ENCODE measurements at regions not wholly inside any gene's neighbourhood (a gene's known extent, or its start where the extent isn't known, plus 50 kb on each side); places are given as distances from the start of the nearest gene placed in this dataset.

- no peaks in the 10 kb centered on the region for H3K9me3 ChIP-seq (ENCODE audit: control insufficient read depth in 4 of 4, insufficient read depth in 3 of 4, low read length in 3 of 4)
- DNase-seq (no peak), ATAC-seq (ENCODE audit: insufficient read depth, low FRiP score) (no peak)
- no peak overlapping the region for H3K9ac ChIP-seq (ENCODE audit: insufficient read depth in 1 of 2, low read length in 2 of 2)
- no peak for TF ChIP-seq CTCF (IDR thresholded peaks at IDR 0.05; ENCODE audit: control extremely low read depth, extremely low read depth)
- no peak overlapping the region for H3K27ac ChIP-seq (ENCODE audit: low read depth in 1 of 2, low read length in 1 of 2)
- H3K4me3 ChIP-seq: no peak overlapping the region
- WGBS, 2 donors: 88 to 100% methylated on average over 2 of the region's 2 CpGs
- H3K36me3 ChIP-seq (ENCODE audit: control insufficient read depth in 4 of 4, insufficient read depth in 4 of 4, low read length in 4 of 4): no peaks in the 10 kb centered on the region
- peaks cover 0 to 4% (median 0%) of the 10 kb centered on the region in 5 donors for H3K4me1 ChIP-seq (ENCODE audit: control insufficient read depth in 5 of 5, insufficient read depth in 5 of 5, low read length in 5 of 5)
- H3K27me3 ChIP-seq (ENCODE audit: control insufficient read depth in 3 of 3, insufficient read depth in 3 of 3, low read length in 2 of 3): no peaks in the 10 kb centered on the region
These were observed 206.6 kb downstream of the SHQ1 start for GRCh38 chr3:72641684-72642083.

- ATAC-seq (ENCODE audit: insufficient read depth, low FRiP score) (no peak), DNase-seq (no peak)
- Histone ChIP-seq H3K27ac (ENCODE audit: low read depth in 1 of 2, low read length in 1 of 2) (no peak overlapping the region), H3K27me3 (ENCODE audit: control insufficient read depth in 3 of 3, insufficient read depth in 3 of 3, low read length in 2 of 3) (no peaks in the 10 kb centered on the region), H3K9me3 (ENCODE audit: control insufficient read depth in 4 of 4, insufficient read depth in 3 of 4, low read length in 3 of 4) (no peaks in the 10 kb centered on the region), H3K4me1 (ENCODE audit: control insufficient read depth in 5 of 5, insufficient read depth in 5 of 5, low read length in 5 of 5) (peaks cover 0 to 4% (median 0%) of the 10 kb centered on the region in 5 donors), H3K4me3 (no peak overlapping the region), H3K9ac (ENCODE audit: insufficient read depth in 1 of 2, low read length in 2 of 2) (no peak overlapping the region), H3K36me3 (ENCODE audit: control insufficient read depth in 4 of 4, insufficient read depth in 4 of 4, low read length in 4 of 4) (no peaks in the 10 kb centered on the region)
- WGBS, 2 donors: 93 to 97% methylated on average over 4 of the region's 4 CpGs
- no peak for TF ChIP-seq CTCF (IDR thresholded peaks at IDR 0.05; ENCODE audit: control extremely low read depth, extremely low read depth)
These were observed 207.2 kb downstream of the SHQ1 start for GRCh38 chr3:72641072-72641471.

- no peak for TF ChIP-seq CTCF (IDR thresholded peaks at IDR 0.05; ENCODE audit: control extremely low read depth, extremely low read depth)
- Histone ChIP-seq H3K27ac (ENCODE audit: low read depth in 1 of 2, low read length in 1 of 2) (no peak overlapping the region), H3K9ac (ENCODE audit: insufficient read depth in 1 of 2, low read length in 2 of 2) (no peak overlapping the region), H3K4me3 (no peak overlapping the region), H3K27me3 (ENCODE audit: control insufficient read depth in 3 of 3, insufficient read depth in 3 of 3, low read length in 2 of 3) (no peaks in the 10 kb centered on the region), H3K9me3 (ENCODE audit: control insufficient read depth in 4 of 4, insufficient read depth in 3 of 4, low read length in 3 of 4) (no peaks in the 10 kb centered on the region), H3K36me3 (ENCODE audit: control insufficient read depth in 4 of 4, insufficient read depth in 4 of 4, low read length in 4 of 4) (no peaks in the 10 kb centered on the region), H3K4me1 (ENCODE audit: control insufficient read depth in 5 of 5, insufficient read depth in 5 of 5, low read length in 5 of 5) (peaks cover 0 to 4% (median 0%) of the 10 kb centered on the region in 5 donors)
- no peak for DNase-seq
- WGBS, 2 donors: 28 to 52% methylated on average over 8 of the region's 8 CpGs
- ATAC-seq (ENCODE audit: insufficient read depth, low FRiP score): no peak
These were observed 211.2 kb downstream of the SHQ1 start for GRCh38 chr3:72636969-72637597.

- H3K4me3 ChIP-seq: no peak overlapping the region
- no peak overlapping the region for H3K27ac ChIP-seq (ENCODE audit: low read depth in 1 of 2, low read length in 1 of 2)
- no peak for DNase-seq
- no peak for TF ChIP-seq CTCF (IDR thresholded peaks at IDR 0.05; ENCODE audit: control extremely low read depth, extremely low read depth)
- H3K9ac ChIP-seq (ENCODE audit: insufficient read depth in 1 of 2, low read length in 2 of 2): no peak overlapping the region
- no peaks in the 10 kb centered on the region for H3K27me3 ChIP-seq (ENCODE audit: control insufficient read depth in 3 of 3, insufficient read depth in 3 of 3, low read length in 2 of 3)
- no peaks in the 10 kb centered on the region for H3K9me3 ChIP-seq (ENCODE audit: control insufficient read depth in 4 of 4, insufficient read depth in 3 of 4, low read length in 3 of 4)
- 93 to 99% methylated on average over 4 of the region's 4 CpGs for WGBS, 2 donors
- peaks cover 0 to 4% (median 0%) of the 10 kb centered on the region in 5 donors for H3K4me1 ChIP-seq (ENCODE audit: control insufficient read depth in 5 of 5, insufficient read depth in 5 of 5, low read length in 5 of 5)
- no peaks in the 10 kb centered on the region for H3K36me3 ChIP-seq (ENCODE audit: control insufficient read depth in 4 of 4, insufficient read depth in 4 of 4, low read length in 4 of 4)
- no peak for ATAC-seq (ENCODE audit: insufficient read depth, low FRiP score)
These were observed 212.7 kb downstream of the SHQ1 start for GRCh38 chr3:72635551-72635950.
